HEK293 (cell line): ENCODE measurements at regions not wholly inside any gene's neighbourhood (a gene's known extent, or its start where the extent isn't known, plus 50 kb on each side); places are given as distances from the start of the nearest gene placed in this dataset.

Source experiments
- CTCF ChIA-PET: fragments of 350-600 bp; formaldehyde crosslinking; extraction: SDS; loops from one replicate; lab custom pipeline; 2021; ENCODE audit warnings: antibody characterized with exemption; lab: Yijun Ruan, JAX
- POLR2A ChIA-PET: fragments of 300-600 bp; formaldehyde crosslinking; extraction: SDS; loops from one replicate; lab custom pipeline; 2020; ENCODE audit warnings: antibody characterized with exemption, inconsistent platforms; lab: Yijun Ruan, JAX
- H3K27ac ChIP-seq: fragments of 200-500 bp; sonication (Bioruptor generic); 2 replicates; pipeline ENCODE4 v1.5.1; 2014; ENCODE audit warnings: low read depth, low read length, control low read depth, inconsistent platforms; ENCODE audit errors: extremely low read depth
- H3K36me3 ChIP-seq, 2 experiments: fragments of 200-500 bp in 1 of 2; sonication (Bioruptor generic) in 1 of 2; 1 replicate in 1 of 2; 2 replicates in 1 of 2; pipeline ENCODE4 v1.5.1; 2014 to 2017; ENCODE audit warnings: inconsistent platforms in 2 of 2, low read length in 2 of 2; ENCODE audit not compliant: control insufficient read depth in 2 of 2, insufficient read depth in 1 of 2
- H3K4me1 ChIP-seq: fragments of 200-500 bp; sonication (Bioruptor generic); 2 replicates; pipeline ENCODE4 v1.5.1; 2014; ENCODE audit warnings: mild to moderate bottlenecking, low read length, inconsistent platforms; ENCODE audit not compliant: control insufficient read depth, insufficient read depth
- H3K4me3 ChIP-seq: 2 replicates; pipeline ENCODE4 v1.5.1; 2011; ENCODE audit warnings: low read depth, mild to moderate bottlenecking, control low read depth, low read length, moderate library complexity
- H3K9me3 ChIP-seq: fragments of 200-500 bp; sonication (Bioruptor generic); 2 replicates; pipeline ENCODE4 v1.5.1; 2014; ENCODE audit warnings: low read depth, low read length, inconsistent platforms; ENCODE audit not compliant: control insufficient read depth, insufficient read depth
- EGR2 ChIP-seq: fragments of 450-650 bp; formaldehyde crosslinking; IDR thresholded peaks from 2 replicates; pipeline ENCODE4 v1.5.1; 2016; ENCODE audit warnings: low read depth, missing biosample characterization, missing genetic modification characterization
- GLIS1 ChIP-seq: fragments of 450-650 bp; formaldehyde crosslinking; IDR thresholded peaks from 2 replicates; pipeline ENCODE4 v1.5.1; 2016; ENCODE audit warnings: missing biosample characterization, missing genetic modification characterization
- HOXD13 ChIP-seq: sonication (generic); formaldehyde crosslinking; IDR thresholded peaks from 2 replicates; pipeline ENCODE4 v1.8.0; 2022; ENCODE audit warnings: missing genetic modification reagents, borderline replicate concordance
- ZIC2 ChIP-seq: fragments of 450-650 bp; formaldehyde crosslinking; IDR thresholded peaks from 2 replicates; pipeline ENCODE4 v1.5.1; 2016; ENCODE audit warnings: missing biosample characterization, missing genetic modification characterization
- ZNF10 ChIP-seq: fragments of 450-650 bp; formaldehyde crosslinking; IDR thresholded peaks from 2 replicates; pipeline ENCODE4 v1.5.1; 2017; ENCODE audit warnings: missing biosample characterization, missing genetic modification characterization
- ZNF140 ChIP-seq: fragments of 450-650 bp; formaldehyde crosslinking; IDR thresholded peaks from 2 replicates; pipeline ENCODE4 v1.5.1; 2016; ENCODE audit warnings: missing biosample characterization, missing genetic modification characterization
- ZNF24 ChIP-seq: fragments of 450-650 bp; formaldehyde crosslinking; IDR thresholded peaks from 2 replicates; pipeline ENCODE4 v1.5.1; 2016; ENCODE audit warnings: missing biosample characterization, missing genetic modification characterization
- ZNF324 ChIP-seq: fragments of 450-650 bp; formaldehyde crosslinking; IDR thresholded peaks from 2 replicates; pipeline ENCODE4 v1.5.1; 2016; ENCODE audit warnings: missing biosample characterization, missing genetic modification characterization
- ZNF341 ChIP-seq: fragments of 450-650 bp; formaldehyde crosslinking; IDR thresholded peaks from 2 replicates; pipeline ENCODE4; 2016; ENCODE audit warnings: low read depth, missing biosample characterization, missing genetic modification characterization
- ZNF391 ChIP-seq: fragments of 450-650 bp; formaldehyde crosslinking; IDR thresholded peaks from 2 replicates; pipeline ENCODE4 v1.5.1; 2016; ENCODE audit warnings: low read depth, missing biosample characterization, missing genetic modification characterization, borderline replicate concordance
- ZNF426 ChIP-seq: fragments of 450-650 bp; formaldehyde crosslinking; IDR thresholded peaks from 2 replicates; pipeline ENCODE4 v1.5.1; 2017; ENCODE audit warnings: missing biosample characterization, missing genetic modification characterization, mild to moderate bottlenecking, inconsistent platforms, moderate library complexity
- ZNF585B ChIP-seq: fragments of 450-650 bp; formaldehyde crosslinking; IDR thresholded peaks from 2 replicates; pipeline ENCODE4 v1.5.1; 2016; ENCODE audit warnings: missing biosample characterization, missing genetic modification characterization
- ZNF701 ChIP-seq: fragments of 450-650 bp; formaldehyde crosslinking; IDR thresholded peaks from 2 replicates; pipeline ENCODE4 v1.5.1; 2016; ENCODE audit warnings: missing biosample characterization, missing genetic modification characterization
- ZNF747 ChIP-seq: fragments of 450-650 bp; formaldehyde crosslinking; IDR thresholded peaks from 2 replicates; pipeline ENCODE4 v1.5.1; 2016; ENCODE audit warnings: missing biosample characterization, missing genetic modification characterization
- ZNF777 ChIP-seq: fragments of 450-650 bp; formaldehyde crosslinking; IDR thresholded peaks from 2 replicates; pipeline ENCODE4 v1.5.1; 2017; ENCODE audit warnings: missing biosample characterization, missing genetic modification characterization, borderline replicate concordance
- ZNF791 ChIP-seq: fragments of 450-650 bp; formaldehyde crosslinking; IDR thresholded peaks from 2 replicates; pipeline ENCODE4 v1.5.1; 2016; ENCODE audit warnings: missing biosample characterization, missing genetic modification characterization
- TF ChIP-seq, protein P1 (sequence below): fragments of 450-650 bp; formaldehyde crosslinking; optimal IDR thresholded peaks from 2 replicates; pipeline ENCODE3; 2016; ENCODE audit warnings: missing biosample characterization, mild to moderate bottlenecking, missing genetic modification characterization
- TF ChIP-seq, protein P2 (sequence below): fragments of 450-650 bp; formaldehyde crosslinking; IDR thresholded peaks from 2 replicates; pipeline ENCODE4 v1.5.1; 2016; ENCODE audit warnings: missing biosample characterization, missing genetic modification characterization
- TF ChIP-seq, protein P3 (sequence below): fragments of 450-650 bp; formaldehyde crosslinking; IDR thresholded peaks from 2 replicates; pipeline ENCODE4 v1.5.1; 2016; ENCODE audit warnings: missing biosample characterization, missing genetic modification characterization
- TF ChIP-seq, protein P4 (sequence below): fragments of 450-650 bp; formaldehyde crosslinking; IDR thresholded peaks from 2 replicates; pipeline ENCODE4 v1.5.1; 2016; ENCODE audit warnings: missing biosample characterization, missing genetic modification characterization, borderline replicate concordance

DNA sequence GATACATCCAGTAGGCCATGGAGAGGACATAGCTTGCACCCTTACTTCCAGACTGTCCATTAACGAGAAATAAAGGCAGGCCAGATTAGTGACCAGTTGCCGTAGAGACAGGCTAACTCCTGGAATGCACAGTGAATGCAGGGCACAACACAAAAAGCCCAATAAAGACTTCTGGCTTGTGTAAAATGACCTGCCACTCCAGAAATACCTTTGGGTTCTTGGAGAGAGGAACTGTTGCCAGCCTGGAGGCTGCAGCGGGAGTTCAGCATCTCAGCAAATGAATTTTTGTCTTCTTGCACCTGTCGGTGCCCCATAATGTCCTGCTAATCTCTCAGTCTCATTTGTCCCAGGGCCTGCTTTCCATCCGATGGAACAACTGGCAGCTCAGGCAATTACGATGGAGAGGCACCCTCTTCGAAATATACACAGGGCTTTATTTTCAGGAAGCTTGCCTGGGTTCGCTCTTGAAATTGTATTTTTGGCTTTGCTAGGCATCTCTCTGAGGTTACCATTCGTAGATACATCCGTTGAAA lies 538.8 kb upstream of the ZNF462 start:
- no peaks in the 10 kb centered on the region for H3K9me3 ChIP-seq
- H3K36me3 ChIP-seq: no peaks in the 10 kb centered on the region
- no peak overlapping the region for H3K4me3 ChIP-seq
- TF ChIP-seq ZNF791 (tag by site-specific recombination): no peak
- TF ChIP-seq ZNF585B (tag by site-specific recombination): no peak
- no peak for TF ChIP-seq HOXD13 (CRISPR knock-in tag)
- TF ChIP-seq ZNF701: no peak
- no peak for TF ChIP-seq ZNF426 (tag by site-specific recombination)
- TF ChIP-seq GLIS1 (tag by site-specific recombination): no peak
- TF ChIP-seq ZIC2: no peak
- no peak for TF ChIP-seq ZNF140 (tag by site-specific recombination)
- no peak for TF ChIP-seq ZNF391 (tag by site-specific recombination)
- TF ChIP-seq, protein P1, sequence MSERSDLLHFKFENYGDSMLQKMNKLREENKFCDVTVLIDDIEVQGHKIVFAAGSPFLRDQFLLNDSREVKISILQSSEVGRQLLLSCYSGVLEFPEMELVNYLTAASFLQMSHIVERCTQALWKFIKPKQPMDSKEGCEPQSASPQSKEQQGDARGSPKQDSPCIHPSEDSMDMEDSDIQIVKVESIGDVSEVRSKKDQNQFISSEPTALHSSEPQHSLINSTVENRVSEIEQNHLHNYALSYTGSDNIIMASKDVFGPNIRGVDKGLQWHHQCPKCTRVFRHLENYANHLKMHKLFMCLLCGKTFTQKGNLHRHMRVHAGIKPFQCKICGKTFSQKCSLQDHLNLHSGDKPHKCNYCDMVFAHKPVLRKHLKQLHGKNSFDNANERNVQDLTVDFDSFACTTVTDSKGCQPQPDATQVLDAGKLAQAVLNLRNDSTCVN (tag by site-specific recombination): no peak
- TF ChIP-seq ZNF24 (tag by site-specific recombination): no peak
- H3K27ac ChIP-seq: no peak overlapping the region
- CTCF ChIA-PET: no interaction called here
- POLR2A ChIA-PET: no interaction called here
- H3K4me1 ChIP-seq: no peaks in the 10 kb centered on the region

DNA sequence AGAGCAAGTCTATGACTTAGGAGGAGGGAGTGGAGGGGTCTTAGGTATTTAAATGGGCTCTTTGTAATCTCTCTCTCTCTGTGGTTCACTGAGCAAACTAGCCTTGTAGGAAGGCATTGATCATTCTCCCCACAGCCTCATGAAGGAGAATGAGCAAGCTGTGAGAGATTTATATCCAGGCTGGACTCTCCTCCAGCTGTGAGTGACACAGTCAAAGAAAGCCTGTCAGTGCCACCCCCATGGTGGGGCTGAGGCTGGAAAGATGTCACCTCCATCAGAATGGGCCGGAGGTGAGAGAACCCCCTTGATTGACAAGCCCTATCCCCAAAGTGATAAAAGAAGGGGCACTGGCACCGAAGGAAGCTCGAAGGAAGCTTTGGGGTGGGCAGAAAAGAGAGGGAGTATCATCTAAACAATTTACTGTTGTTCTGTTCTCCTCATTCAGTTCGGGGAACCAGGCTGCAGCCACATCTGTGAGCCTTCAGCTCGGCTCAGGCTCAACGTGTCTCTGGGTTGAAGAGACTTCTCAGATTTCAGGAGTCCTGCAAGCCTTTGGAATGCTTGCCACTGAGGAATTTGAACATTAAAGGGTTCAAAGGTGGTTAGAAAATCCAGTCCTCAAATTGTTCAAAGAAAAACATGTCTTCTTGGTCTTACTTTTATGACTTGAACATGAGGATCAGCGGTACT lies 538.2 kb upstream of the ZNF462 start:
- no peaks in the 10 kb centered on the region for H3K9me3 ChIP-seq
- H3K4me1 ChIP-seq: no peaks in the 10 kb centered on the region
- CTCF ChIA-PET: no interaction called here
- TF ChIP-seq EGR2 (tag by site-specific recombination): no peak
- TF ChIP-seq, protein P2, sequence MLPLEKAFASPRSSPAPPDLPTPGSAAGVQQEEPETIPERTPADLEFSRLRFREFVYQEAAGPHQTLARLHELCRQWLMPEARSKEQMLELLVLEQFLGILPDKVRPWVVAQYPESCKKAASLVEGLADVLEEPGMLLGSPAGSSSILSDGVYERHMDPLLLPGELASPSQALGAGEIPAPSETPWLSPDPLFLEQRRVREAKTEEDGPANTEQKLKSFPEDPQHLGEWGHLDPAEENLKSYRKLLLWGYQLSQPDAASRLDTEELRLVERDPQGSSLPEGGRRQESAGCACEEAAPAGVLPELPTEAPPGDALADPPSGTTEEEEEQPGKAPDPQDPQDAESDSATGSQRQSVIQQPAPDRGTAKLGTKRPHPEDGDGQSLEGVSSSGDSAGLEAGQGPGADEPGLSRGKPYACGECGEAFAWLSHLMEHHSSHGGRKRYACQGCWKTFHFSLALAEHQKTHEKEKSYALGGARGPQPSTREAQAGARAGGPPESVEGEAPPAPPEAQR (tag by site-specific recombination): no peak
- TF ChIP-seq ZNF24 (tag by site-specific recombination): no peak
- TF ChIP-seq ZNF777: no peak
- TF ChIP-seq ZNF324 (tag by site-specific recombination): no peak
- TF ChIP-seq, all 188 proteins: peak for 0
- Histone ChIP-seq H3K4me3 (no peak overlapping the region), H3K27ac (no peak overlapping the region), H3K36me3 (no peaks in the 10 kb centered on the region)
- POLR2A ChIA-PET: no interaction called here

DNA sequence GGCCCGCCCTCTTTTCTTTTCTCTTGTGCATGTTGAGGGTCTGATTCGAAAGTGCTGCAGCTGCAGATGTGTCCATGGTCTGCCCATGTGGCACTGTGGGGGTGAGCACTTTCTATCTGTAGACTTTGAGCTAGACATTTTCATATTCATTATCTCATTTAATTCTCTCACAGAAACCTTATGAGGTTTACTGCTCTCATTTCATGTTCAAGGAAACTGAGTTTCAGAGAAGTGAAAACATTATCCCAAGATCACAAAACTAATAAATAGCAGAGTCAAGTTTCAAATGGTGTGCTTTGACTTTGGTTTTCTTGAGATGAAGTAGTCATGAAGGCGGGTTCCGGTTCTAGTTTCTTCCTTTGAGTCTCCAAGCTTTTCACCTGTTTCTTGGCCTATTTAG lies 536.5 kb upstream of the ZNF462 start:
- no peaks in the 10 kb centered on the region for H3K4me1 ChIP-seq
- H3K9me3 ChIP-seq: no peaks in the 10 kb centered on the region
- no peak overlapping the region for H3K27ac ChIP-seq
- no peak overlapping the region for H3K4me3 ChIP-seq
- ChIA-PET CTCF (no interaction called here), POLR2A (no interaction called here)
- H3K36me3 ChIP-seq: no peaks in the 10 kb centered on the region
- TF ChIP-seq, protein P3, sequence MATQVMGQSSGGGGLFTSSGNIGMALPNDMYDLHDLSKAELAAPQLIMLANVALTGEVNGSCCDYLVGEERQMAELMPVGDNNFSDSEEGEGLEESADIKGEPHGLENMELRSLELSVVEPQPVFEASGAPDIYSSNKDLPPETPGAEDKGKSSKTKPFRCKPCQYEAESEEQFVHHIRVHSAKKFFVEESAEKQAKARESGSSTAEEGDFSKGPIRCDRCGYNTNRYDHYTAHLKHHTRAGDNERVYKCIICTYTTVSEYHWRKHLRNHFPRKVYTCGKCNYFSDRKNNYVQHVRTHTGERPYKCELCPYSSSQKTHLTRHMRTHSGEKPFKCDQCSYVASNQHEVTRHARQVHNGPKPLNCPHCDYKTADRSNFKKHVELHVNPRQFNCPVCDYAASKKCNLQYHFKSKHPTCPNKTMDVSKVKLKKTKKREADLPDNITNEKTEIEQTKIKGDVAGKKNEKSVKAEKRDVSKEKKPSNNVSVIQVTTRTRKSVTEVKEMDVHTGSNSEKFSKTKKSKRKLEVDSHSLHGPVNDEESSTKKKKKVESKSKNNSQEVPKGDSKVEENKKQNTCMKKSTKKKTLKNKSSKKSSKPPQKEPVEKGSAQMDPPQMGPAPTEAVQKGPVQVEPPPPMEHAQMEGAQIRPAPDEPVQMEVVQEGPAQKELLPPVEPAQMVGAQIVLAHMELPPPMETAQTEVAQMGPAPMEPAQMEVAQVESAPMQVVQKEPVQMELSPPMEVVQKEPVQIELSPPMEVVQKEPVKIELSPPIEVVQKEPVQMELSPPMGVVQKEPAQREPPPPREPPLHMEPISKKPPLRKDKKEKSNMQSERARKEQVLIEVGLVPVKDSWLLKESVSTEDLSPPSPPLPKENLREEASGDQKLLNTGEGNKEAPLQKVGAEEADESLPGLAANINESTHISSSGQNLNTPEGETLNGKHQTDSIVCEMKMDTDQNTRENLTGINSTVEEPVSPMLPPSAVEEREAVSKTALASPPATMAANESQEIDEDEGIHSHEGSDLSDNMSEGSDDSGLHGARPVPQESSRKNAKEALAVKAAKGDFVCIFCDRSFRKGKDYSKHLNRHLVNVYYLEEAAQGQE (tag by site-specific recombination): no peak
- TF ChIP-seq ZNF747 (tag by site-specific recombination): no peak
- TF ChIP-seq ZNF10 (tag by site-specific recombination): no peak
- TF ChIP-seq, protein P4, sequence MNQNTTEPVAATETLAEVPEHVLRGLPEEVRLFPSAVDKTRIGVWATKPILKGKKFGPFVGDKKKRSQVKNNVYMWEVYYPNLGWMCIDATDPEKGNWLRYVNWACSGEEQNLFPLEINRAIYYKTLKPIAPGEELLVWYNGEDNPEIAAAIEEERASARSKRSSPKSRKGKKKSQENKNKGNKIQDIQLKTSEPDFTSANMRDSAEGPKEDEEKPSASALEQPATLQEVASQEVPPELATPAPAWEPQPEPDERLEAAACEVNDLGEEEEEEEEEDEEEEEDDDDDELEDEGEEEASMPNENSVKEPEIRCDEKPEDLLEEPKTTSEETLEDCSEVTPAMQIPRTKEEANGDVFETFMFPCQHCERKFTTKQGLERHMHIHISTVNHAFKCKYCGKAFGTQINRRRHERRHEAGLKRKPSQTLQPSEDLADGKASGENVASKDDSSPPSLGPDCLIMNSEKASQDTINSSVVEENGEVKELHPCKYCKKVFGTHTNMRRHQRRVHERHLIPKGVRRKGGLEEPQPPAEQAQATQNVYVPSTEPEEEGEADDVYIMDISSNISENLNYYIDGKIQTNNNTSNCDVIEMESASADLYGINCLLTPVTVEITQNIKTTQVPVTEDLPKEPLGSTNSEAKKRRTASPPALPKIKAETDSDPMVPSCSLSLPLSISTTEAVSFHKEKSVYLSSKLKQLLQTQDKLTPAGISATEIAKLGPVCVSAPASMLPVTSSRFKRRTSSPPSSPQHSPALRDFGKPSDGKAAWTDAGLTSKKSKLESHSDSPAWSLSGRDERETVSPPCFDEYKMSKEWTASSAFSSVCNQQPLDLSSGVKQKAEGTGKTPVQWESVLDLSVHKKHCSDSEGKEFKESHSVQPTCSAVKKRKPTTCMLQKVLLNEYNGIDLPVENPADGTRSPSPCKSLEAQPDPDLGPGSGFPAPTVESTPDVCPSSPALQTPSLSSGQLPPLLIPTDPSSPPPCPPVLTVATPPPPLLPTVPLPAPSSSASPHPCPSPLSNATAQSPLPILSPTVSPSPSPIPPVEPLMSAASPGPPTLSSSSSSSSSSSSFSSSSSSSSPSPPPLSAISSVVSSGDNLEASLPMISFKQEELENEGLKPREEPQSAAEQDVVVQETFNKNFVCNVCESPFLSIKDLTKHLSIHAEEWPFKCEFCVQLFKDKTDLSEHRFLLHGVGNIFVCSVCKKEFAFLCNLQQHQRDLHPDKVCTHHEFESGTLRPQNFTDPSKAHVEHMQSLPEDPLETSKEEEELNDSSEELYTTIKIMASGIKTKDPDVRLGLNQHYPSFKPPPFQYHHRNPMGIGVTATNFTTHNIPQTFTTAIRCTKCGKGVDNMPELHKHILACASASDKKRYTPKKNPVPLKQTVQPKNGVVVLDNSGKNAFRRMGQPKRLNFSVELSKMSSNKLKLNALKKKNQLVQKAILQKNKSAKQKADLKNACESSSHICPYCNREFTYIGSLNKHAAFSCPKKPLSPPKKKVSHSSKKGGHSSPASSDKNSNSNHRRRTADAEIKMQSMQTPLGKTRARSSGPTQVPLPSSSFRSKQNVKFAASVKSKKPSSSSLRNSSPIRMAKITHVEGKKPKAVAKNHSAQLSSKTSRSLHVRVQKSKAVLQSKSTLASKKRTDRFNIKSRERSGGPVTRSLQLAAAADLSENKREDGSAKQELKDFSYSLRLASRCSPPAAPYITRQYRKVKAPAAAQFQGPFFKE: no peak
- TF ChIP-seq ZNF140 (tag by site-specific recombination): no peak
- TF ChIP-seq ZNF341 (tag by site-specific recombination): no peak
